Activated CD4-positive, alpha-beta T cell treated with anti-CD3 and anti-CD28 coated beads for 1 hour (primary cell): ENCODE measurements at regions not wholly inside any gene's neighbourhood (a gene's known extent, or its start where the extent isn't known, plus 50 kb on each side); places are given as distances from the start of the nearest gene placed in this dataset.

Source experiments
- DNase-seq: peaks from one replicate; pipeline ENCODE4 v3.0.0-alpha.2; 2020

DNA sequence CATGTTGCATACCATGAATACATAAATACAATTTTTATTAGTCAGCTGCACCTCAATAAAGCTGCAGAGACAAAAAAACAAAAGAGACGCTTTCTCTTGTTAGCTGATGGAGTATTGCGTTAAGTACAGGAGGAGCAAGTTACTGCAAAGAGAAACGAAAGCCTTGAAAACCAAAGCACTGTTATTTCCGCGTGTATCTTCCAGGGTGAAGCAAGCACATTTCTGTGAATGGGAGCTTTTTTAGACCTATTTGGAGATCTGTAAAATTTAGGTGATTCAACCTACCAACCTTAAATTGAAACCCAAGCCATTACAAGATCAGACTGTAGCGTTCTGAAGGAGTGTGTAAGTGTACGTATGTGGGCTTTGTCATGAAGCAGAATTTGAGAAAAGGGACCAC is 390.4 kb downstream of the SOX9 start:
- DNase-seq: no peak

DNA sequence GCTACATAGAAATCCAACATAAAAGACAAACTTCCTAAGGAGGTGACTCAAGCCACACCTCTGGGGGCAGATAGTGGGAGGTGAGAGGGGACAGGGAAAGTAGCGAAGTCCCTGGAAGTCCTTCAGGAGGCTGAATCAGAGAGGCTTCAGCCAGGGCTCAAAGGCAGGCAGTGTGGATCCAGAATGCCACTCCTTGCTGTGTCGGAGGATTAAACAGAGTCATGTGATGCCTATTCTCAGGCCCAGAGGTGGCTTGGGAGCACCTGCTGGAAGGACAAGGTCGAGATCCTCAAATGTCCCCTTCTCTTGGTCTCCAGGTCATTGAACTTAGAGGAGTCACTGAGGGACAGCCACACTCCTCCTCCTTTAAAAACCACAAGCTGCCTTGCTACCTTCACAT is 391.1 kb downstream of the SOX9 start:
- no peak for DNase-seq

DNA sequence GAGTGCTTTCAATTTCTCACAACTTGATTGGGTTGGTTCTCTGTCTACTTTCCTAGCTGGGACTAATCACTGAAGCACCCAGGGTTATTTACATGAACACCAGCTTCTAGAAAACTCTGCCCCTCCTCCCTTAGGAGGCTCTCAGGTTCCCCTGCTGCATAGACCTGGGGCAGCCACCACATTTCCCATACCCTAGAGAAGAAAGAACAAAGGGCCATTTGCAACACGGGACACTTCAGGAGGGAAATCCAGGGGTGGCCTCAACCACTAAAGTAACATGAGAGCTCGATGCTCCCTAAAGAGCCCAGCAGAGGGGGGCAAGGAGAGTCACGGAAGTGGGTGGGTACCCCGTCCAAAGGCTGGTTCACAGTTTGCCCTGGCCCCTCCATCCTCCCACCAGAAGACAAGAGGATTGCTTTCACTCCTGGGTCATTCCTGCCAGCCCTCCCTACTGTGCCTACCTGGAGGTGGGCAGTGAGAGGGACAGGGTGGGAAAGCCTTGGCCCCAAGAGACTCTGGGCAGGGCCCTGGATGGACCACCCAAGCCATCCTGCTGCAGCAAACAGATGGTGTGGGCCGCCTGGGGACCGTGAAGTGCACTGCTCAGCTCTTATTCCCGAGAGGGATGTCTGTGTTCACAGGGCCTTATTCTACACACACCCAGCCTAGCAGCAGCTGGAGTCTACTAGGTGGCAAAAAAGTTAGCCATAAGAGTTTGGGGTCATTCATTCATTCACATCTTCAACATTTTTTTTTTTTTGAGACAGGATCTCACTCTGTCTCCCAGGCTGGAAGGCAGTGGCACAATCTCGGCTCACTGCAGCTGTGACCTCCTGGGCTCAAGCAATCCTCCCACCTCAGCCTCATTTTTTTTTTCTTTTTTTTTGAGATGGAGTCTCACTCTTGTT is 392.1 kb downstream of the SOX9 start:
- no peak for DNase-seq

DNA sequence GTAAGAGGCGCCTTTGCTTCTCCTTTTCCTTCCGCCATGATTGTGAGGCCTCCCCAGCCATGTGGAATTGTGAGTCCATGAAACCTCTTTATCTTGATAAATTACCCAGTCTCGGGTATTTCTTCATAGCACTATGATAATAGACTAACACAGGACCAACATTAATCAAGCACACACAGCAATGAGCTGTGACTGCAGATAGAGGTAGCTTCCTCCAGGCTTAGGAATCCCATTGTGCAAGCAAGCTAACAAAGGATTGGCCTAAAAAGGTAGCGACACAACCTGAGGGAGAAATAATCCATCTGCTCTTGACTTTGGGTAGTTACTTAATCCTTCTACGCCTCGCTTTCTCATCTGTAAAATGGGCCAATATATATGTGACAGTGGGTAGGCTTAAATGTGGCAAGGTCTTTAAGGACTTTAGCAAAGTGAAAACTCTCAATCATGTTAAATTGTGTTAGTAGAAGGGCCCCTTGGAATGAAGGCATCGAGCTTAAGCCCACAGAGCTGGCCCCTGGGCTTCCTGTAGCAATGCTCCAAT is 393.6 kb downstream of the SOX9 start:
- no peak for DNase-seq

DNA sequence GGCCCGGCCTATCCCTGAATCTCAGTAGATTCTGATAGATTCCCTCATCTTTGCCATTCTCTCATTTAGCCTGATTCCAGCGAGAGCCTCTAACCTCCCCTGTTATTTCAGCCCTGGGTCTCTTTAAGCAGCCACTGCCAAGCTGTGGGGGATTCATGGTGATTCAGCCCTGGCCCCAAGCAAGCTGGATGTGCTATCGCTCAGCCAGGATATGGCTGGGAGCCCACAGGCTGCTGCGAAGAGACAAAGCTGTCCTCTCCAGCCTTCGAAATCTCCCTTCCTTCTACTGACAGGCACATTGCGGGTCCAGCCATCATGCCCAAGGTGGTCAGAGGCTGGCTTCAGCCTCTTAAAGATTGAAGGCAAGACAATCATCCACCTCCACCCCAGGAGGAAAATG is 394.1 kb downstream of the SOX9 start:
- no peak for DNase-seq

DNA sequence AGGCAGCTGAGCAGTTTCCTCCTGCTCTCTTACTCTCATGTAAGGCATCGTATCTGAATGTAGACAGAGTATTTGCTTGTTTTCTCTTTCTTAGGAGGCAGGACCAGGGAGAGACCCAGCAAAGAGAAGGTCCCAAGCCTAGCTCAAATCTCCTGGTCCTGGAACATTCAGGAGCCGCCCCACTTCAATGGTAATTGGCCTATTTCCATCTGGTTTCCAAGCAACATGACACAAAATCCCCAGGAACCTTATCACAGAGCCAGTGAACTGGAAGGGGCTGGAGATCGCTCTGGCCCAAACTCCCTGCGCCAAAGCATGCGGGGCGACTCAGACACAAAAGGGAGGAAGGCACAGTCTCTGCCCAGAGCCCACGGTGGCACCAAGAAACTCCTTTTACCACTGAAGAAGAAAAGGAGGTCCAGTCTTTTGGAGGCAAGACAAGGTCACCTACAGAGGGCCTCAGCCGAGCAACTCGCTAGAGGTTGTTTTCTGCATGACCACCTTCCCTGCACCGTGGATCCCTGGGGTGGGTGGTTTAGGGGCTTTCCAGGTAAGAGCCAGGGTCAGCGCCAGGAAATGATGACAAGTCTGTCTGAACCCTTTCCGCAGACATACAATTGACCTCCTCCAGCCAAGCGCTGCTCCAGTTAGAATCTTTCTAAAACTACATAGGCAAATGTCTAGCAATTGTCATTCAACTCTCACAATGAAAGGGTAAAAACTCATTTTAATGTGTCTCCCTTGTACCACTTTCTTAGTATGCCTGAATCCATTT is 394.7 kb downstream of the SOX9 start:
- DNase-seq: no peak

DNA sequence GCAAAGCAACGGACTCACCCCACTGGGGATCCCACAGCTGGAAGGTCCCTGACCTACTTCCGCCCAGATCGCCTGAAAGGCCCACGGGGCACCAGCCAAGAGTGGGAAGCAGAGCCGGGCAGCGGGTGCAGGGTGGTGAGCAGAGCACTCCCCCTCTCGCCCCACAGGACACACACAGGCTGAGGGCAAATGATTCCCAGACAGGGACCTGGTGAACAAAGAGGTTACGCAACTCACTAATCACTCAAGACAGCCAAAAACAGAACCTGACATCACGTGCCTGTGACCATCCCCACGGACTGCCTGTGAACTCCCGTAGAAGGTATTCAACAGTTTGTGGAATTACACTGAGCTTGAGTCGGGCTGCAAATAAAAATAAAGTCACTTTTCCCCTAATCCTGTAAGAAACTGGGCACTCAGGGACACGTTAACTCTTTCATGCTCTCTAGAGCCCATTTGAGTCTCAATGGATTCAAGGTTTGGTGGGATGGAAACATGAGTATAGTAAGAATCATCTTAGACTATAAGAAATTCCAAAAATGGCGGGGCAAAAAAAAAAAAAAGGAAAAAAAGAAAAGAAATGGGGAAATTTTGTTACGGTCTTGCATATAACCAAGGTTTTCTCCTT is 396.1 kb downstream of the SOX9 start:
- no peak for DNase-seq

DNA sequence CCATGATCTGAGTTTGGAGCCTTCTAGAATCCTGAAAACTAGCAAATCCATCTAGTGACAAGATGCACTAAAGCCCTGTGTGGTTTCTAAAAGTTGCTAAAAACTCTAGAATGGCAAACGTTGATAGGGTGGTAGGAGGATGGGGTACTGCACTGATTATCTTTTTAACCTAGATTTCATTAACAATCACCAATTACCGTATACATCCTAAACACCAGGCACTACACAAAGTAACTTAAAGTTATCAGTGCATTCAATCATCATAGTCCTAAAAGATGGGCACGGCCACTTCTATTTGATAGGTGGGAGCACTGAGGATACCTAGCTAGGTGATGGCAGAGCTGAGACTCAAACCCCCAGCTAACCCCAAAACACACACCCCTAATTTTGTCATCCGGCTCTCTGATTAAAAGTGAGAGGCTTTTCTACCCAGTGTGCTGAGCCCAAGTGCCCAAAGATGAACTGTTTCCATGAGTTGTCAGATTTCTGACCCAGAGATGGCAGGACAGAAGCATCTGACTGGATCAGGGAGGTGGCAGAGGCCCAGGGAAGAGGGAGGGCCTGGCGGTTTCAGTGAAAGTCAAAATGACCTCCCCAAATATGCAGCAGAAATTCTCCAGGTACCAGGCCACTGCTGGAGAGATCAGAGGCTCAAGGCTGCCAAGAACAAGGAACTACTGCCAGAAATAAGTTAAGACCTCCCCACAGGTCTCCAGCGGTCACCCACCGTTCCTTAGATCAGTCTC is 396.8 kb downstream of the SOX9 start:
- DNase-seq: no peak

DNA sequence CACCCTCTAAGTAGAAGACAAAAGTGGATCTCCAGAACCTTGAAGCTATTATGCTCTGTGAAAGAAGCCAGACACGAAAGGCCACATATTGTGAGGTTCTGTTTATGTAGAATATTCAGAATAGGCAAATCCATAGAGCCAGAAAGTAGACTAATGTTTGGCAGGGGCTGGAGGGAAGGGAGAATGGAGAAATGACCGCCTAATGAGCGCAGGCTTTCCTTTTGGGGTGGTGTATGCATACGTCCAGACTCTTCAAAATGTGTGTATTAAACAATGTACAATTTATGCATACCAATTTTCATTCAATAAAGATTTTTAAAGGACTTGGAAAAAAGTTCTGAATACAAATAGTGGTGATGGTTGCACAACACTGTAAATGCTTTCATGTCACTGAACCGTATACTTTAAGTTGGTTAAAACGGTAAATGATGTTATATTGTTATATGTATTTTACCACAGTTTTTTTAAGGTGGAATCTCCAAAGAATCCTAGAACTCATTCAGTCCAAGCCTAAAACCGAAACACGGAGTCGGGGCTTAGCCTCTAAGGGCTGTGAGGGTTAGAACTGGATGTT is 397.4 kb downstream of the SOX9 start:
- no peak for DNase-seq

DNA sequence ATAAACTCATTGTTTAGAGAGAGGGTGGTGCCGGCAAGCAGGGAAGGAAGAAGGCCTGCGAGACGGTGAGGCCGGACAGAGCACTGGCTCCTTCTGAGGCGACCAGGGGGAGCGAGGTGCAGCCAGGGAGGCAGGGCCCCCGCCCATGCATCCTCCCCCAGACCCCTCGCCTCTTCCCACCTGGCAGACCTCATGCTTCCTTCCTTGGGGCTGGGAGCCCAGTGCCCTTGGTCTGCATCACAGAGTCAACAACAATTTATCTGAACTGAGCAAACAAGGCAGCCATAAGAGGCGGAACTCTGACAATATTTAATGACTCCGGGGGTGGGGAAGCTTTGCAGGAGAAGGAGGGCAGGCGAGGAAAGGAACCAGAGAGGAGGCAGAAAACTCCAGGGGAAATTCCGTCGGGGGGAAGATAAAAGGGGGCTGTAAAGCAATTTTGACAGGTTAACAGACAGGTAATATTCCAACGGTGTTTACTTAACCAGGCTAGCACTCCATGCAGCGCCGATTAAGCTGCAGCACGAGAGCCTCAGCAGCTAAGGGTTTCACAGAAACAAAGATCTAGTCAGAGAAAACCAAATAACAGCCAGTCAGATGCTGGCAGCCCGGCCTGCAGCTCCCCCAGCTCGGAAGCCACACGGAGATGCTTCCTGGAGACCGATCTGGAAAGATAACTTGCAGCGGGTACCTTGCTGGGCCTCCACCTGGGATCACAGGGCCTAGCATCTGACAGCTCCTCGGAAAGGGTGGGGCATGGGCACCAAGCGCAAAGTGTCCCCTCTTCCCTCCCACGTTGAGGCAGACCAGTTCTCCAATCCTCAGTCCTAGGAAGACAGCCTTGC is 398.2 kb downstream of the SOX9 start:
- no peak for DNase-seq

DNA sequence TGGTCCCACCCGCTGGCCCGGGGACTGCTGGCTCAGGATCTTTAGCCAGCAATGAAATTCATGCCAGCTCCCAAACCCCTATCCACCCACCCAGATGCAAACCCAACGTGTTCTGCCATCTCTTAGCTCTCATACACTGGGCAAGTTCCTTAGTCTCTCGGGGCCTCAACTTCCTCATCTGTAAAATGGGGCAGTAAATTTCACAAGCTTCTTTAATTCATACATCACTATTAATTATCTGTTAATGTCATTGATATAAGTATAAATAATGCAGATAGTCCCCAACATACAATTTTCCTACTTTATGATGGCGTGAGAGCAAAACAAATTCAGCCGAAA is 398.7 kb downstream of the SOX9 start:
- no peak for DNase-seq

DNA sequence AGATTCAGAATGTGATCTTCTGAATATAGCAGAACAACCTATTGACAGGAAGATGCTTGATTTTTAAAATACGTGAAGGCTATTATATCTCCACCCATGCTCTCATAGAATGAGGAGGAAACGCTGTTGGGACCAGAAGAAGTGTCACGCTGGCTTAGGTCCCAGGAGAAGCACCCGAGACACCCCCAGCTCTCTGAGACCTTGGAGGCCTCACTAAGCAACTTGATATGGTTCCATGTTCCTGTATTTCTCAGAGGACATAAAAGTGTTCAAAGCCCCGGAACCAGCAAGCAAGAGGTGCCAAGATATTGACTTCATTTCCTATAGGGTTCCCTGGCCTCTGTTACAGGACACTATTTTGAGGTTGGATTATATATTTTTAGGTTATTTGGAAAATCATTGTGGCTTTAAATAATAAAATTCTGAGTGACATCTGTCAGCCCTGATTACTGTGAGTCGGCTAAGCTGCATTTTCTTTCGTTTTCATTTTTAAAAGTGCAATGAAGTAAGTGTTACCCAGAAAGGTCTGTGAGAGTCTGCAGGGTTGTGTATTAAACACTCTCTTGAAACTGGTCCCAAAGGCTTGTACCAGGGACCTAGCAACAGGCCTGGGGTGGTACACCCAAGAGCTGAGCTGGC is 400.0 kb downstream of the SOX9 start:
- DNase-seq: no peak

DNA sequence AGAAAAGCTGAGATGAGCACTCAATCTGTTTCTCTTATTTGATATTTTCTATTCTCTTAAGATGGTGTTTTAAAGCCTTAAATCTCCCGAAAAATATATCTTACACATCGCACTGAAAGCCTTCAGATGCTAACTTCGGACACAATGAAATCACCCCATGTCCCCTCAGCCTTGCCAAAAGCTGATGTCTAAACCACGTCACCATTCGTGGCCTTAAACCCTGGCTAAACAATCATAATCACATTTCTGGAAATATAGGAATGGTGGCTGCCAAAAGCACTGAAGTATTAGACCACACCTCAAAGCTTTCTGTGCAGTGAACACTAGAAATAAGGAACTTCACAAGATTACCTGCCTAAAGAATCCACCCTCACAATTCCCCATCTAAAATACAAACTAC is 402.7 kb downstream of the SOX9 start:
- DNase-seq: no peak

DNA sequence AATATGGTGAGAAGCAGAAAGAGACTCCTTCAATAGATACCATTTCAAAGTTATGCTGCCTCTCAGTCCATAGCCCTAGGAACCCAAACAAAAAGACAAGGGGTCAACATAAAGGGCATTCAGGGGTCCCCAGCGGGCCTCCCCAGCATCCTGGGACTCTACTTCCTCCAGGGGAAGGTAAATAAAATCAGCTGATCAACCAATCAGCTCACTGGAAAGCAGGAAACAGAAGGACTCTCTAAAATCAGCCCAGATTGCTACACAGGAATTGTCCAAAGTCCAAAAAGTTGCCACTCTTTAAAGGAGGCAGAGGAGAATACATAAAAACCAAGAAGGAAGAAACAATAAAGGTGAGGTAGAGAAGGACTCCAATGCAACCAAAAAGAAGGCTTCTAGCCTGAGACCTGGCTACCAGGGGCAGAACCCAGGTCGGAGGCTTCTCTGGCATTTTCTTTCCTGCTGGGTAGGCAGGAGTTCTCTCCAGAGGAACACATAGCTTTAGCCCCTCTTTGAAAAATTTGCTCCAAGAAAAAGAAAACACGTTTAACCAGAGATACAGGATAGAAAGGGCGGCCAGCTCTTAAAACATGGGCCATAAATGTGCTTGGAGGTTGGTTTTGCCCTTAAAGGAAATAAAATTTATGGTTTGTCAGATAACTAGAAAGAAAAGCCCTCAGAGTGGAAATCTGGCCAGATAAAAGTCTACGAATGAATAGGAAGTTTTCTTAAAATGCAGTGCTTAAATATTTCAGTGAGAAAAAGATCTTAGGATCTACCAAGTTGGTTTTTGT is 404.6 kb downstream of the SOX9 start:
- DNase-seq: no peak

DNA sequence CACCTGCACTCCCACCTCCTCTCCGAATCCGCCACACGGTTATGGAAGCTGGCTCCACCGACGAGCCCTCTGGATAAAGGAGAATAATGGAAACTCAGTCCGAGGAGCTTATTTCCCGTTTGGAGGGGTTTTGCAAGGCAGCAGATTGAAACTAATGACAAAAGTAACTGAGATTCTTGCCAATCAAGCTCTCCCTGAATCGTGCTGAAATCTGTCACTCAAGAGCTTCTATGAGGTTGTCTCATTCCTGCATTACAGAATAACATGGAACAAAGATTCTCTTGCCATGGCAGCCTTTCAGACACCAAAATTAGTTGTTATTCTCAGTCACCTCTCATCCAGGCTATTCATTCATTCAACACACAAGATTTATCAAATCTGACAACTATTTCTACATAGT is 405.9 kb downstream of the SOX9 start:
- no peak for DNase-seq

DNA sequence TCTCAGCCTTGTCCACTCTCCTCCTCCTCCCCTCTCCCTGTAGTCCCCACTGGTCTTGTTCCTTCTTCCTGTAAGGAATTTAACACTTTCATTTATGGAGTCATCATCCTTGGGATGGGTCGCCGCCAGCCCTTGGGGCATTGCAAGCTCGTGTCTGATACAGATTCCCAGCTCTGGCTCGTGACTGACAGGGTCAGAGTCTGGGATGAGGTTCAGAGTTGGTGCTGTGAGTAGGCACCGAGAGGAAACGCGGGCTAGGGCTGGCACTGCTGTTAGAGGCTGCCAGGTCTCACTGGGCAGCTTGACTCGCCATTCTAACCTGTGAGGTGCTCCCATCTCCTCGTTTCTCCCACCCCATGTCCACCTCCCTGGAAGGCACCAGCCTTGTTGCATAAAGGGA is 407.0 kb downstream of the SOX9 start:
- no peak for DNase-seq

DNA sequence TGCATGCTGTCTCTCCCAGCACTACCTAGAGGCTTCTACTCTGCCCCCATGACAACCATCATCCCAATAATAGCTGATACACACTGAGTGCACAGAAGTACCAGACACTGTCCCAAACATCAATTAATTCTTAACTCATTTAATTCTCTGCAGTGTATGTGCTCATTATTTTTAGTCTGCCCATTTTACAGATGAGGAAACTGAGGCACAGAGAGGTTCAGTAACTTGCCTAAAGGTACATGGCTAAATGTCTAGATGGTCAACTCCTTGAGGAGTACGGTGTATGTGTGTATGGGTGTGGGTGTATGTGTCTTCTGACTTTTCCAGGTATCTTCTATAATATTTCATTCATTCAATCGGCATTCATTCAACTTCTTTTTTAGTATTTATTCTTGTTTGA is 407.9 kb downstream of the SOX9 start:
- no peak for DNase-seq

DNA sequence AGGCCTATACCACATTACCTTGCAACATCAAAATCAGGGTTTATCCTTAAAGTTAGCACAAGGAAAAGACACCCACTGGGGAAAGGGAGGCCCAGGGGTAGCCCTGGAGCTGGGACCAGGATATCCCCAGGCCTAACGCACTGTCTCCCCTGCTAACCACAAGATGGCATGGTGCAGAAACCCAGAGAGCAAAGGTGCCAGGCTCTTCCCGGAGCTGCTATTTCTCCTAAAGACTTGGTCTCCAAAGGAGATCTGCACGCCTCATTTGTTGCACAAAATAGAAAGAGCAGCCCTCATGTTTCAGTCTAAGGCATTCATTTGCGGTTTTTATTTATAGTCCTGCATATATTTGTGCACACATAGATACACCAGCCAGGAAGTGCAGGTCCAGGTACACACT is 408.6 kb downstream of the SOX9 start:
- no peak for DNase-seq

DNA sequence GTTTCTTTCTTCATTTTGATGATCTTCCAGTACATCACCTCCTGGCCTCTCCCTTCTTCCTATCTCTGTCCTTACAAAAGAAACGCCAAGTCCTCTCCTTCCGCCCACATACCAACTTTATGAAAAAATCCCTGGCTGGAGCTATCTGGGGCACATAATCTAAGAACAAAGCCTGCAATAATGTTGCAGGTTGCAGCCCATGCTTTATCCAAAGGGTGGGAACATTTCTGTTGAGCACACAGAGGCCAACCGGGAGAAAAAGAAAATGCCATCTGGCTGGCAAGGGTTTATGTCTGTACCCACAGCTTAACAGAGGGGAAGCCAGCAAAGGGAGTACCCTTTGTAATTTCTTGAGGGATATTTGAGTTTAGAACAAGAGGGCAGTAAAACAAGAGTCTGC is 409.6 kb downstream of the SOX9 start:
- DNase-seq: no peak

DNA sequence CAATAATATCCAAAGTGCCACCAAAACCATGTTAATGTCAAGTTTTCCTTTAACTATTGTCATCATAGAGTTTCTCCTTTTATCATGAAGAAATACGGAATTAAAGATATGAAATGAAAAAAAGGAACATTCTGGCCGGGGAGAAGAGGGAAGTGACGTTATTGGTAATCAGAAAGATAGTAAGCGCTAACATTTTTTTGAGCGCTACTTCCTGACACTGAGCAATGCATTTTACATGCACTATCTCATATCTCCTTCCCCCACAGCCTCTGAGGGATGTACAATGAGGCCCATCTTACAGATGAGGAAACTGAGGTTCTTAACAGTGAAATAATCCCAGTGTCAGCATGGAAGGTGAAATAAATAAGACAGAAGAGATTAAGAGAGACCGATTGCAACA is 410.9 kb downstream of the SOX9 start:
- DNase-seq: no peak
